Muscle layer of duodenum (tissue), 2 donors: ENCODE measurements at regions not wholly inside any gene's neighbourhood (a gene's known extent, or its start where the extent isn't known, plus 50 kb on each side); places are given as distances from the start of the nearest gene placed in this dataset.

Source experiments
- H3K27ac ChIP-seq: one replicate; pipeline ENCODE4 v1.7.0; 2013; ENCODE audit warnings: mild to moderate bottlenecking, low read length
- H3K27me3 ChIP-seq: one replicate; pipeline ENCODE4 v1.7.0; 2013; ENCODE audit warnings: low read depth, mild to moderate bottlenecking, control low read depth, low read length
- H3K36me3 ChIP-seq, 2 donors: one replicate each; pipeline ENCODE4 v1.7.0; 2013; ENCODE audit warnings: low read length in 2 of 2, control low read depth in 1 of 2, mild to moderate bottlenecking in 1 of 2; ENCODE audit not compliant: insufficient read depth in 2 of 2, control insufficient read depth in 1 of 2
- H3K4me1 ChIP-seq, 2 donors: one replicate each; pipeline ENCODE4 v1.7.0; 2013; ENCODE audit warnings: low read length in 2 of 2, mild to moderate bottlenecking in 2 of 2, control low read depth in 1 of 2, moderate library complexity in 1 of 2; ENCODE audit not compliant: insufficient read depth in 2 of 2, control insufficient read depth in 1 of 2
- H3K4me3 ChIP-seq, 2 donors: one replicate each; pipeline ENCODE4 v1.7.0; 2013; ENCODE audit warnings: low read length in 2 of 2, low read depth in 1 of 2, mild to moderate bottlenecking in 1 of 2
- H3K9me3 ChIP-seq, 2 donors: one replicate each; pipeline ENCODE4 v1.7.0; 2013; ENCODE audit warnings: low read length in 2 of 2, control low read depth in 1 of 2, mild to moderate bottlenecking in 1 of 2; ENCODE audit not compliant: control insufficient read depth in 1 of 2
- donor health status: healthy.

DNA sequence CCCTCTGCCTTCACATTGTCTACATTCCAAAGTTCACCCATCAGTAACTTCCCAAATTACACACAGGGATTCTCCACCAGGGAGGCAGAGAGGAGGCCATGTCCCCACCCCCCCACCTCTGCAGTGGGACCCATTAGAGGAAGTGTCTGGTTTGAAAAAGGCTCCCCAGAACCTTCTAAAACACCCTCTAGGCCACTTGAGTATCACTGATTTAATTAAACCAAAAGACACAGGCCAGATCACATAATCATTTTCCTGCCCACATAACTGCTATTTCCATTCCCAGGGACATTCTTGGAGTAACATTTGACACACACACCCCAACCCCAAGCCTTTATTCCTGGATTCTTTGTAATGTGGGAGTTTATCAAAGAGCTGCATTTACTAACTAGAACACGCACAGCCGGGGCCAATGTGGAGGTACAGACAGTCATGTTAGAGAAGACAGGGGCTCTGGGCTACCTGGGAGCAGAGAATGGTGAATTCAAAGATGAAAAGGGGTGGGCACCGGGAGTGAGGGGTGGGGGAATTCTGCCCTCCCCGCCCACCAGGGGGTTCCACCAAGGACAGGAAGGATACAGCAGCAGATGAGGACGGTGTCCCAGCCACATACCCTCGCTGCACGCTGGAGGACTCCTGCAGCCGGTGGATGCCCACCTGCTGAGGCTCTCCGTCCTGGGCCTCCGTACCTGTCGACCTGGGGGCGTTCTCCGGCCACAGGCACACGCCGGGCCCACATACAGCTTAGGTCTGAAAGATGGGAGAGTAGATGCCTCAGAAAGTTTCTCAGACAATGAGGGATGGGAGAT, 201.4 kb upstream of the CTNNB1 start:
- H3K27me3 ChIP-seq, result no peaks in the 10 kb centered on the region
- no peaks in the 10 kb centered on the region for H3K36me3 ChIP-seq
- H3K9me3 ChIP-seq, result no peaks in the 10 kb centered on the region
- H3K4me3 ChIP-seq, result no peak overlapping the region
- H3K4me1 ChIP-seq, result peaks cover 0 to 6% of the 10 kb centered on the region in 2 donors
- H3K27ac ChIP-seq, result no peak overlapping the region

DNA sequence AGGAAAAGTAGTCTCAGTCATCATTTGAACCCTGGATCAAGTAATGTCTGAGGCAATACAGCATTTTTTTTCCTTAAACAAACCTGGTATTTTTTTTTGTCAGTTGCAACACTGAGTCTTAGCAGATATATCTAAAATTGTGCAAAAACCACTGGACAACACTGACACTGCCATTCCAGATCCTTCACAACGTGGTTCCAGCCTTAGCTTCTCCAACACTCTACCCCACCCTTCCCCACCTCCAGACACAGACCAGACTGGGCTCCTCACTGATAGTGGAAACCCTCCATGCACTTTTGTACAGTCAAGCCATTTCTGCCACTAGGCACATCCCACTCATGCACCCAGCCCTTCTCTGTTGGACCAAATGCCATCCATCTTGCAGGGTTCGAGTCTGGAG, 199.6 kb upstream of the CTNNB1 start:
- no peaks in the 10 kb centered on the region for H3K27me3 ChIP-seq
- no peaks in the 10 kb centered on the region for H3K9me3 ChIP-seq
- no peak overlapping the region for H3K27ac ChIP-seq
- no peak overlapping the region for H3K4me3 ChIP-seq
- peaks cover 0 to 6% of the 10 kb centered on the region in 2 donors for H3K4me1 ChIP-seq
- H3K36me3 ChIP-seq, result no peaks in the 10 kb centered on the region

DNA sequence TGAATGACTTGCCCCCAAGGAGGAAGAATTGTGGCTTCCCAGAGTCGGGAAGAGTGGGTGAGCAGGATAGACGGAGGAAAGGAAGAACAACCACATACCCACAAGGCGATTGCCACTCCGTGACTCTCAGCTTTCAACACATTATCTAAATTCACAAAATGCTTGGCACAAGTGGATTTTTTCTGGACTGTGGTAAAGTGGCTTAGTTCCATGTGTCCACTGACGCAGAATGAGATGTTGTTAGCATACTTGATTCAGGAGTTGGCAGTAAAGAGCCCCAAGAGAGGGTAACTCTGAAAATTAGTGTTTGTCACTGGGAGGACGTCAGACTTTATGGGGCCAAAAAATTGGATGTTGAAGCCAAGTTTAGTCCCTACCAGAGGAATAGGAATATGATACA, 198.8 kb upstream of the CTNNB1 start:
- H3K4me1 ChIP-seq, result peaks cover 0 to 6% of the 10 kb centered on the region in 2 donors
- no peak overlapping the region for H3K27ac ChIP-seq
- no peaks in the 10 kb centered on the region for H3K27me3 ChIP-seq
- no peaks in the 10 kb centered on the region for H3K9me3 ChIP-seq
- H3K36me3 ChIP-seq, result no peaks in the 10 kb centered on the region
- no peak overlapping the region for H3K4me3 ChIP-seq

- Histone ChIP-seq H3K27me3 (no peaks in the 10 kb centered on the region), H3K36me3 (no peaks in the 10 kb centered on the region), H3K4me1 (peaks cover 0 to 2% of the 10 kb centered on the region in 2 donors), H3K9me3 (no peaks in the 10 kb centered on the region), H3K27ac (no peak overlapping the region), H3K4me3 (no peak overlapping the region)
Measured at GRCh38 chr3:41001556-41001955, 197.7 kb upstream of the CTNNB1 start.

DNA sequence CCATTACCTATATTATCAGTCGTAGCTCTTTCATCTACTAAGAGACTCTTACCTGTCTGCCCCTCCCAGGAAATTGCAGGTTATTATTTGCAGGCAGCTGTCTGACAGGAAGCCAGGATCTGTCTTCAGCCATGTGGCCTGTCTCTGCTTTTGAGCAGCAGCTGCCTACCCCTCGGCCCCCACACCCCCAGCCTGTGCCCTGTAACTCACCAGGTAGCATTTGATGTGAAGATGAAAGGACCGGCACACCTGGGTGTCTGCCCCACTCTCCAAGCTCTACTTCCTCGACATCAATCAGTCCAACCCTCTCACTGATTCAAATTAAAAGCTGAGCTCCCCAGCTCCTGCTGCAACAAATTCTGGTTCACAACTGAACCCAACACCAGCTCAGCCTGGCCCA, 197.2 kb upstream of the CTNNB1 start:
- Histone ChIP-seq H3K4me1 (no peaks in the 10 kb centered on the region), H3K36me3 (no peaks in the 10 kb centered on the region), H3K4me3 (no peak overlapping the region), H3K27me3 (no peaks in the 10 kb centered on the region), H3K27ac (no peak overlapping the region), H3K9me3 (peaks cover 0 to 4% of the 10 kb centered on the region in 2 donors)

GRCh38 chr3:41007399-41007798, 191.9 kb upstream of the CTNNB1 start:
- Histone ChIP-seq H3K27me3 (no peaks in the 10 kb centered on the region), H3K27ac (no peak overlapping the region), H3K36me3 (no peaks in the 10 kb centered on the region), H3K9me3 (peaks cover 0 to 7% of the 10 kb centered on the region in 2 donors), H3K4me1 (no peaks in the 10 kb centered on the region), H3K4me3 (no peak overlapping the region)

GRCh38 chr3:41011854-41012253, 187.5 kb upstream of the CTNNB1 start:
- Histone ChIP-seq H3K27me3 (no peaks in the 10 kb centered on the region), H3K9me3 (peaks cover 0 to 5% of the 10 kb centered on the region in 2 donors), H3K27ac (no peak overlapping the region), H3K36me3 (no peaks in the 10 kb centered on the region), H3K4me3 (no peak overlapping the region), H3K4me1 (no peaks in the 10 kb centered on the region)

GRCh38 chr3:41018855-41019254, 180.4 kb upstream of the CTNNB1 start:
- Histone ChIP-seq H3K36me3 (no peaks in the 10 kb centered on the region), H3K27me3 (no peaks in the 10 kb centered on the region), H3K9me3 (no peaks in the 10 kb centered on the region), H3K27ac (no peak overlapping the region), H3K4me3 (no peak overlapping the region), H3K4me1 (no peaks in the 10 kb centered on the region)

GRCh38 chr3:41024031-41024836, 175.1 kb upstream of the CTNNB1 start:
- no peaks in the 10 kb centered on the region for H3K36me3 ChIP-seq
- H3K27ac ChIP-seq, result no peak overlapping the region
- H3K4me3 ChIP-seq, result no peak overlapping the region
- no peaks in the 10 kb centered on the region for H3K27me3 ChIP-seq
- peaks cover 0 to 13% of the 10 kb centered on the region in 2 donors for H3K4me1 ChIP-seq
- no peaks in the 10 kb centered on the region for H3K9me3 ChIP-seq

- Histone ChIP-seq H3K36me3 (no peaks in the 10 kb centered on the region), H3K4me3 (no peak overlapping the region), H3K27ac (no peak overlapping the region), H3K9me3 (no peaks in the 10 kb centered on the region), H3K4me1 (peaks cover 0 to 13% of the 10 kb centered on the region in 2 donors), H3K27me3 (no peaks in the 10 kb centered on the region)
Measured at GRCh38 chr3:41026394-41027177, 172.7 kb upstream of the CTNNB1 start.

- peaks cover 0 to 13% of the 10 kb centered on the region in 2 donors for H3K4me1 ChIP-seq
- H3K4me3 ChIP-seq, result no peak overlapping the region
- no peaks in the 10 kb centered on the region for H3K36me3 ChIP-seq
- no peaks in the 10 kb centered on the region for H3K27me3 ChIP-seq
- no peak overlapping the region for H3K27ac ChIP-seq
- no peaks in the 10 kb centered on the region for H3K9me3 ChIP-seq
Measured at GRCh38 chr3:41029356-41029755, 169.9 kb upstream of the CTNNB1 start.
